ENCODE measurements at regions not wholly inside any gene's neighbourhood (a gene's known extent, or its start where the extent isn't known, plus 50 kb on each side); places are given as distances from the start of the nearest gene placed in this dataset.

- TF ChIP-seq CTCF (IDR thresholded peaks at IDR 0.05), result no peak
- no peak for TF ChIP-seq POLR2A (IDR thresholded peaks at IDR 0.05)
- no peak for TF ChIP-seq POLR2AphosphoS5 (IDR thresholded peaks at IDR 0.05)
These were observed 311.0 kb upstream of the TNRC6C start for GRCh38 chr17:77647531-77647930.

Measured in breast epithelium (tissue), 3 donors.